ENCODE measurements at regions not wholly inside any gene's neighbourhood (a gene's known extent, or its start where the extent isn't known, plus 50 kb on each side); places are given as distances from the start of the nearest gene placed in this dataset.
A peak's percentile ranks its signal among the peaks of the same experiment; 100 is the strongest.

DNA sequence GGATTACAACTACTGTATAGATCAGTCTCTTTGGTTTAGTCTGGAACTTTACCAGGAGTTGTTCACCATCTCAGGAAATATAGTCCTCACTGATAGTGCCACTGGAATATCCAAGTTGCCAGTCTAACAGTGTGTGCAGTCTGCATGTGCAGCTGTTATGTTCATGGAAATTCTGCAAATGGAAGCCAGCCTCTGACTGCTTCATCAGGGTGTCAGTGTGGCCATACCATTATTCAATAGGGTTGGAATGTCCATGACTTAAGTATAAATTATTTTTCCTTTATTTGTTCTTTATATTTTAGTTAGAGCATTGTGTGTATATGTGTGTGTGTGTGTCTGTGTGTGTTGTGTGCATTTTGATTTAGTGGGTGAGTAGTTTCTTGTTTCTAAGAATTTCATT, 51.8 kb downstream of the C11orf96 start:
- Histone ChIP-seq H3K36me3 (ENCODE audit: control insufficient read depth, insufficient read depth, low read length) (no peaks in the 10 kb centered on the region), H3K4me3 (ENCODE audit: low read depth, low read length) (no peak overlapping the region), H3K27me3 (ENCODE audit: control insufficient read depth, insufficient read depth, low read length) (peaks cover 2% of the 10 kb centered on the region)
- FAIRE-seq (no peak), DNase-seq (ENCODE audit: low read depth) (no peak)
- no peak for TF ChIP-seq CTCF (IDR thresholded peaks at IDR 0.05; ENCODE audit: insufficient read depth, low read length, severe bottlenecking)

DNA sequence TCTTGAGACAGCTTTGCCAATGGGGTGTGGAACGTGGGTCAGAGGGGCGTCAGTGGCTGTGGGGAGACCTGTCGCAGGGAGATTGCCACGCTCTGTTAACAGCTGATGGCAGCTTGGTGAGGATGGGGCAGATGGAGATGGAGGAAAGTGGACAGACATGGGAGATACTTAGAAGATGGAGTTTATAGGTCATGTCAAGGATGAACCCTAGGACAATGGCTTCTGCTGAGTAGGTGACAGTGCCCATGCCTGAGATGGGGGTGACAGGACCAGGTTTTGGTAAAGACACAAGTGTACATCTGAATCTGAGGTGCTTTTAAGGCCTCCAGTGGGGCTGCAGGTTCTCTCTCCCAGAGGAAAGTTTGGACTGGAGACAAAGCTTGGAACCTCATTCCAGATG, 51.5 kb upstream of the ACCSL start:
- no peaks in the 10 kb centered on the region for H3K36me3 ChIP-seq (ENCODE audit: control insufficient read depth, insufficient read depth, low read length)
- FAIRE-seq (peak; percentile 84), DNase-seq (ENCODE audit: low read depth) (no peak)
- no peaks in the 10 kb centered on the region for H3K27me3 ChIP-seq (ENCODE audit: control insufficient read depth, insufficient read depth, low read length)
- H3K4me3 ChIP-seq (ENCODE audit: low read depth, low read length): no peak overlapping the region
- no peak for TF ChIP-seq CTCF (IDR thresholded peaks at IDR 0.05; ENCODE audit: insufficient read depth, low read length, severe bottlenecking)

DNA sequence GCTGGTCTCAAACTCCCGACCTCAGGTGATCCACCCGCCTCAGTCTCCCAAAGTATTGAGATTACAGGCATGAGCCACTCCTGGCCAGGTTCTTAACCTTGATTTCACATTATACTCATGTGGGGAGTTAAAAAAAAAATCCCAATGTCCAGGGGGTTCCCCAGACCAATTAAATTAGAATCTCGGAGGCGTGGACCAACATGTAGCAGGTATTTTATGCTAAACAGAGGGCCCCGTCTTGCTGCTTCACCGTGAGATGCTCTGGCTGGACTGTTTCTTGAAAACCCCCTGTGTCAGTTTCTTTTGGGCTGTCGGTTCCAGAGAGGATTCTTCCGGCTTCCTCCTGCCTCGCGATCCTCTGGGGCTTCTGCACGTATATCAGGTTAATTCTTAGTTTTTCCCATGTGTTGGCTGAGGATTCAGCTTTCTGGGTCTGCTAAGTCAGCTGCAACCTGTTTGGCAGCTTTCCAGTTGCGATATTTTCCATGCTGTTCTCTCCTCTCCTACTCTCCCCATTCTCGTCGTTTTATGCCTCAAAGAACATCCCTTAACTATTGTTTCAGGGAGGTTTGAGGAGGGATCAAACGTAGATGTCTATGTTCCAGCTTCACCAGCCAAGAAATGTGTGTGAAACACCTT, 50.6 kb upstream of the ACCSL start:
- no peaks in the 10 kb centered on the region for H3K36me3 ChIP-seq (ENCODE audit: control insufficient read depth, insufficient read depth, low read length)
- no peak overlapping the region for H3K4me3 ChIP-seq (ENCODE audit: low read depth, low read length)
- FAIRE-seq (no peak), DNase-seq (ENCODE audit: low read depth) (no peak)
- TF ChIP-seq CTCF (IDR thresholded peaks at IDR 0.05; ENCODE audit: insufficient read depth, low read length, severe bottlenecking): no peak
- H3K27me3 ChIP-seq (ENCODE audit: control insufficient read depth, insufficient read depth, low read length): no peaks in the 10 kb centered on the region
